ENCODE measurements at regions not wholly inside any gene's neighbourhood (a gene's known extent, or its start where the extent isn't known, plus 50 kb on each side); places are given as distances from the start of the nearest gene placed in this dataset.

- DNase-seq: no peak
Observed at GRCh38 chr5:32991421-32991815, 280.3 kb downstream of the NPR3 start.

- DNase-seq: no peak
Observed at GRCh38 chr5:32996336-32996735, 285.2 kb downstream of the NPR3 start.

- DNase-seq: no peak
Observed at GRCh38 chr5:33008751-33009418, 297.8 kb downstream of the NPR3 start.

- DNase-seq: no peak
Observed at GRCh38 chr5:33010846-33011245, 299.7 kb downstream of the NPR3 start.

- DNase-seq: no peak
Observed at GRCh38 chr5:33011801-33012200, 300.7 kb downstream of the NPR3 start.

- no peak for DNase-seq
Observed at GRCh38 chr5:33023649-33024048, 312.5 kb downstream of the NPR3 start.

GRCh38 chr5:33032271-33033070 is 321.4 kb downstream of the NPR3 start:
- no peak for DNase-seq

GRCh38 chr5:33033516-33033915 is 322.4 kb downstream of the NPR3 start:
- DNase-seq: no peak

- no peak for DNase-seq
Observed at GRCh38 chr5:33034777-33035176, 323.7 kb downstream of the NPR3 start.

GRCh38 chr5:33035851-33036527 is 324.9 kb downstream of the NPR3 start:
- DNase-seq: no peak

- DNase-seq: no peak
Observed at GRCh38 chr5:33037076-33037475, 326.0 kb downstream of the NPR3 start.

- no peak for DNase-seq
Observed at GRCh38 chr5:33041586-33041985, 330.5 kb downstream of the NPR3 start.

GRCh38 chr5:33043343-33043997 is 332.3 kb downstream of the NPR3 start:
- DNase-seq: no peak

- no peak for DNase-seq
Observed at GRCh38 chr5:33046091-33046490, 335.0 kb downstream of the NPR3 start.

- DNase-seq: no peak
Observed at GRCh38 chr5:33048315-33048714, 337.2 kb downstream of the NPR3 start.

- DNase-seq: no peak
Observed at GRCh38 chr5:33049298-33049697, 338.2 kb downstream of the NPR3 start.

GRCh38 chr5:33049842-33050241 is 338.7 kb downstream of the NPR3 start:
- no peak for DNase-seq

- DNase-seq: no peak
Observed at GRCh38 chr5:33059081-33059480, 348.0 kb downstream of the NPR3 start.

GRCh38 chr5:33065131-33065530 is 354.0 kb downstream of the NPR3 start:
- no peak for DNase-seq

- no peak for DNase-seq
Observed at GRCh38 chr5:33067291-33067690, 356.2 kb downstream of the NPR3 start.

GRCh38 chr5:33068786-33069185 is 357.7 kb downstream of the NPR3 start:
- DNase-seq: no peak

- no peak for DNase-seq
Observed at GRCh38 chr5:33072296-33072695, 361.2 kb downstream of the NPR3 start.

GRCh38 chr5:33072726-33073125 is 361.6 kb downstream of the NPR3 start:
- no peak for DNase-seq

Measured in hematopoietic multipotent progenitor cell treated with erythropoietin and hydrocortisone succinate and interleukin-3 and kit ligand, for 8 days (in vitro differentiated cells).